ENCODE measurements at regions not wholly inside any gene's neighbourhood (a gene's known extent, or its start where the extent isn't known, plus 50 kb on each side); places are given as distances from the start of the nearest gene placed in this dataset.

- Histone ChIP-seq H3K27me3 (ENCODE audit: control insufficient read depth in 3 of 3, insufficient read depth in 3 of 3, low read length in 3 of 3) (peaks cover 0 to 8% (median 2%) of the 10 kb centered on the region in 3 donors), H3K9me3 (ENCODE audit: control insufficient read depth in 2 of 2, insufficient read depth in 1 of 2, low read depth in 1 of 2, low read length in 1 of 2) (peaks cover 0 to 12% of the 10 kb centered on the region in 2 donors), H3K4me3 (ENCODE audit: low read depth in 1 of 3, low read length in 3 of 3) (no peak overlapping the region), H3K4me1 (ENCODE audit: control insufficient read depth in 3 of 3, insufficient read depth in 2 of 3, low read depth in 1 of 3, low read length in 2 of 3) (no peaks in the 10 kb centered on the region), H3K27ac (ENCODE audit: low read depth in 1 of 3, low read length in 2 of 3) (no peak overlapping the region), H3K36me3 (ENCODE audit: control insufficient read depth in 3 of 3, insufficient read depth in 2 of 3, low read depth in 1 of 3, low read length in 3 of 3) (no peaks in the 10 kb centered on the region)
- WGBS, 3 donors: 43 to 54% (median 44%) methylated on average over 3 of the region's 3 CpGs
- DNase-seq (peak; percentile 27 to 29), FAIRE-seq (no peak)
Observed at GRCh38 chr6:33967966-33968724, 164.3 kb upstream of the MLN start.

- DNase-seq: no peak
- Histone ChIP-seq H3K4me3 (ENCODE audit: low read depth in 1 of 3, low read length in 3 of 3) (no peak overlapping the region), H3K27ac (ENCODE audit: low read depth in 1 of 3, low read length in 2 of 3) (no peak overlapping the region), H3K36me3 (ENCODE audit: control insufficient read depth in 3 of 3, insufficient read depth in 2 of 3, low read depth in 1 of 3, low read length in 3 of 3) (no peaks in the 10 kb centered on the region), H3K27me3 (ENCODE audit: control insufficient read depth in 3 of 3, insufficient read depth in 3 of 3, low read length in 3 of 3) (peaks cover 0 to 2% (median 1%) of the 10 kb centered on the region in 3 donors), H3K4me1 (ENCODE audit: control insufficient read depth in 3 of 3, insufficient read depth in 2 of 3, low read depth in 1 of 3, low read length in 2 of 3) (no peaks in the 10 kb centered on the region), H3K9me3 (ENCODE audit: control insufficient read depth in 2 of 2, insufficient read depth in 1 of 2, low read depth in 1 of 2, low read length in 1 of 2) (peaks cover 0 to 6% of the 10 kb centered on the region in 2 donors)
- no peak for FAIRE-seq
- 59 to 88% (median 86%) methylated on average over 3 of the region's 3 CpGs for WGBS, 3 donors
Observed at GRCh38 chr6:33967265-33967767, 163.5 kb upstream of the MLN start.

- Histone ChIP-seq H3K27ac (ENCODE audit: low read depth in 1 of 3, low read length in 2 of 3) (no peak overlapping the region), H3K4me3 (ENCODE audit: low read depth in 1 of 3, low read length in 3 of 3) (no peak overlapping the region), H3K4me1 (ENCODE audit: control insufficient read depth in 3 of 3, insufficient read depth in 2 of 3, low read depth in 1 of 3, low read length in 2 of 3) (no peaks in the 10 kb centered on the region), H3K27me3 (ENCODE audit: control insufficient read depth in 3 of 3, insufficient read depth in 3 of 3, low read length in 3 of 3) (peaks cover 0 to 2% (median 0%) of the 10 kb centered on the region in 3 donors), H3K36me3 (ENCODE audit: control insufficient read depth in 3 of 3, insufficient read depth in 2 of 3, low read depth in 1 of 3, low read length in 3 of 3) (no peaks in the 10 kb centered on the region), H3K9me3 (ENCODE audit: control insufficient read depth in 2 of 2, insufficient read depth in 1 of 2, low read depth in 1 of 2, low read length in 1 of 2) (peaks cover 0 to 5% of the 10 kb centered on the region in 2 donors)
- no peak for FAIRE-seq
- DNase-seq: no peak
- WGBS, 3 donors: 59 to 72% (median 71%) methylated on average over 2 of the region's 2 CpGs
Observed at GRCh38 chr6:33966536-33966935, 162.7 kb upstream of the MLN start.

GRCh38 chr6:33965766-33966165 lies 162.0 kb upstream of the MLN start:
- no peak for DNase-seq
- Histone ChIP-seq H3K4me3 (ENCODE audit: low read depth in 1 of 3, low read length in 3 of 3) (no peak overlapping the region), H3K9me3 (ENCODE audit: control insufficient read depth in 2 of 2, insufficient read depth in 1 of 2, low read depth in 1 of 2, low read length in 1 of 2) (peaks cover 0 to 5% of the 10 kb centered on the region in 2 donors), H3K27ac (ENCODE audit: low read depth in 1 of 3, low read length in 2 of 3) (no peak overlapping the region), H3K27me3 (ENCODE audit: control insufficient read depth in 3 of 3, insufficient read depth in 3 of 3, low read length in 3 of 3) (peaks cover 0 to 2% (median 0%) of the 10 kb centered on the region in 3 donors), H3K4me1 (ENCODE audit: control insufficient read depth in 3 of 3, insufficient read depth in 2 of 3, low read depth in 1 of 3, low read length in 2 of 3) (no peaks in the 10 kb centered on the region), H3K36me3 (ENCODE audit: control insufficient read depth in 3 of 3, insufficient read depth in 2 of 3, low read depth in 1 of 3, low read length in 3 of 3) (no peaks in the 10 kb centered on the region)
- no peak for FAIRE-seq
- 84 to 87% (median 86%) methylated on average over 8 of the region's 8 CpGs for WGBS, 3 donors

- no peak for FAIRE-seq
- DNase-seq: no peak
- peaks cover 0 to 2% (median 0%) of the 10 kb centered on the region in 3 donors for H3K27me3 ChIP-seq (ENCODE audit: control insufficient read depth in 3 of 3, insufficient read depth in 3 of 3, low read length in 3 of 3)
- no peaks in the 10 kb centered on the region for H3K4me1 ChIP-seq (ENCODE audit: control insufficient read depth in 3 of 3, insufficient read depth in 2 of 3, low read depth in 1 of 3, low read length in 2 of 3)
- no peak overlapping the region for H3K27ac ChIP-seq (ENCODE audit: low read depth in 1 of 3, low read length in 2 of 3)
- peaks cover 0 to 5% of the 10 kb centered on the region in 2 donors for H3K9me3 ChIP-seq (ENCODE audit: control insufficient read depth in 2 of 2, insufficient read depth in 1 of 2, low read depth in 1 of 2, low read length in 1 of 2)
- WGBS, 3 donors: 89 to 94% (median 90%) methylated on average over 3 of the region's 3 CpGs
- no peak overlapping the region for H3K4me3 ChIP-seq (ENCODE audit: low read depth in 1 of 3, low read length in 3 of 3)
- H3K36me3 ChIP-seq (ENCODE audit: control insufficient read depth in 3 of 3, insufficient read depth in 2 of 3, low read depth in 1 of 3, low read length in 3 of 3): no peaks in the 10 kb centered on the region
Observed at GRCh38 chr6:33964387-33964786, 160.6 kb upstream of the MLN start.

- Histone ChIP-seq H3K9me3 (ENCODE audit: control insufficient read depth in 2 of 2, insufficient read depth in 1 of 2, low read depth in 1 of 2, low read length in 1 of 2) (peaks cover 0 to 5% of the 10 kb centered on the region in 2 donors), H3K4me1 (ENCODE audit: control insufficient read depth in 3 of 3, insufficient read depth in 2 of 3, low read depth in 1 of 3, low read length in 2 of 3) (no peaks in the 10 kb centered on the region), H3K36me3 (ENCODE audit: control insufficient read depth in 3 of 3, insufficient read depth in 2 of 3, low read depth in 1 of 3, low read length in 3 of 3) (no peaks in the 10 kb centered on the region), H3K4me3 (ENCODE audit: low read depth in 1 of 3, low read length in 3 of 3) (no peak overlapping the region), H3K27me3 (ENCODE audit: control insufficient read depth in 3 of 3, insufficient read depth in 3 of 3, low read length in 3 of 3) (peaks cover 0 to 2% (median 0%) of the 10 kb centered on the region in 3 donors), H3K27ac (ENCODE audit: low read depth in 1 of 3, low read length in 2 of 3) (no peak overlapping the region)
- no peak for DNase-seq
- 86 to 93% (median 92%) methylated on average over 7 of the region's 7 CpGs for WGBS, 3 donors
- FAIRE-seq: no peak
Observed at GRCh38 chr6:33963136-33963750, 159.4 kb upstream of the MLN start.

GRCh38 chr6:33962246-33963027 lies 158.6 kb upstream of the MLN start:
- H3K27ac ChIP-seq (ENCODE audit: low read depth in 1 of 3, low read length in 2 of 3): no peak overlapping the region
- DNase-seq: no peak
- peaks cover 0 to 5% of the 10 kb centered on the region in 2 donors for H3K9me3 ChIP-seq (ENCODE audit: control insufficient read depth in 2 of 2, insufficient read depth in 1 of 2, low read depth in 1 of 2, low read length in 1 of 2)
- no peak for FAIRE-seq
- H3K27me3 ChIP-seq (ENCODE audit: control insufficient read depth in 3 of 3, insufficient read depth in 3 of 3, low read length in 3 of 3): peaks cover 0 to 2% (median 0%) of the 10 kb centered on the region in 3 donors
- WGBS, 3 donors: 65 to 76% (median 75%) methylated on average over 16 of the region's 16 CpGs
- no peak overlapping the region for H3K4me3 ChIP-seq (ENCODE audit: low read depth in 1 of 3, low read length in 3 of 3)
- H3K36me3 ChIP-seq (ENCODE audit: control insufficient read depth in 3 of 3, insufficient read depth in 2 of 3, low read depth in 1 of 3, low read length in 3 of 3): no peaks in the 10 kb centered on the region
- H3K4me1 ChIP-seq (ENCODE audit: control insufficient read depth in 3 of 3, insufficient read depth in 2 of 3, low read depth in 1 of 3, low read length in 2 of 3): no peaks in the 10 kb centered on the region

- DNase-seq (no peak), FAIRE-seq (no peak)
- peaks cover 0 to 5% of the 10 kb centered on the region in 2 donors for H3K9me3 ChIP-seq (ENCODE audit: control insufficient read depth in 2 of 2, insufficient read depth in 1 of 2, low read depth in 1 of 2, low read length in 1 of 2)
- H3K27me3 ChIP-seq (ENCODE audit: control insufficient read depth in 3 of 3, insufficient read depth in 3 of 3, low read length in 3 of 3): peaks cover 0 to 2% (median 0%) of the 10 kb centered on the region in 3 donors
- H3K36me3 ChIP-seq (ENCODE audit: control insufficient read depth in 3 of 3, insufficient read depth in 2 of 3, low read depth in 1 of 3, low read length in 3 of 3): no peaks in the 10 kb centered on the region
- WGBS, 3 donors: 81 to 85% (median 84%) methylated on average over 6 of the region's 6 CpGs
- no peak overlapping the region for H3K27ac ChIP-seq (ENCODE audit: low read depth in 1 of 3, low read length in 2 of 3)
- no peaks in the 10 kb centered on the region for H3K4me1 ChIP-seq (ENCODE audit: control insufficient read depth in 3 of 3, insufficient read depth in 2 of 3, low read depth in 1 of 3, low read length in 2 of 3)
- H3K4me3 ChIP-seq (ENCODE audit: low read depth in 1 of 3, low read length in 3 of 3): no peak overlapping the region
Observed at GRCh38 chr6:33961691-33962090, 157.9 kb upstream of the MLN start.
